ENCODE measurements at regions not wholly inside any gene's neighbourhood (a gene's known extent, or its start where the extent isn't known, plus 50 kb on each side); places are given as distances from the start of the nearest gene placed in this dataset.

- TF ChIP-seq CTCF (IDR thresholded peaks at IDR 0.05; ENCODE audit: insufficient read depth, low read length, poor library complexity, severe bottlenecking): no peak
- no peak for TF ChIP-seq EZH2phosphoT487 (conservative IDR thresholded peaks at IDR 0.05; ENCODE audit: low read length)
These were observed 479.7 kb downstream of the FOXO1 start for GRCh38 chr13:40186626-40187323.

Data from SU-DHL-6 (cell line).